ENCODE measurements at regions not wholly inside any gene's neighbourhood (a gene's known extent, or its start where the extent isn't known, plus 50 kb on each side); places are given as distances from the start of the nearest gene placed in this dataset.

GRCh38 chr13:24110011-24110410, 50.5 kb upstream of the SPATA13 start:
- no peak overlapping the region for H3K23ac ChIP-seq (ENCODE audit: insufficient read length, low read depth, low read length)
- no peak overlapping the region for H3K9ac ChIP-seq (ENCODE audit: extremely low read depth, insufficient read length, low read length)
- Mint-ChIP-seq H3K4me1 (peaks cover 0 to 10% of the 10 kb centered on the region in 2 experiments; a peak in 2 of 4 replicates), H3K36me3 (ENCODE audit: insufficient read depth in 1 of 3, low read depth in 3 of 3) (no peaks in the 10 kb centered on the region), H3K4me3 (no peak overlapping the region), H3K9me3 (no peaks in the 10 kb centered on the region; a peak in 1 of 5 replicates), H3K27me3 (ENCODE audit: low read depth) (no peaks in the 10 kb centered on the region), H3K27ac (no peak overlapping the region)
- H3K18ac ChIP-seq (ENCODE audit: insufficient read length, low read depth, low read length), result no peak overlapping the region
- H4K8ac ChIP-seq (replicated peaks; ENCODE audit: insufficient read length, low read depth, low read length), result no peak overlapping the region
- no peak overlapping the region for H3K56ac ChIP-seq (ENCODE audit: insufficient read length, low read depth, low read length)
- TF ChIP-seq CTCF (conservative IDR thresholded peaks at IDR 0.05), result no peak
- H3T11ph ChIP-seq (ENCODE audit: low read length), result no peak overlapping the region
- DNase-seq, result no peak
- no peak overlapping the region for H2BK15ac ChIP-seq (ENCODE audit: low read depth, low read length)
- H3K4me1 ChIP-seq (ENCODE audit: insufficient read depth, low read length), result no peaks in the 10 kb centered on the region
- no peak overlapping the region for H2BK20ac ChIP-seq (ENCODE audit: low read depth, low read length, poor library complexity, severe bottlenecking)
- H3K4me2 ChIP-seq (ENCODE audit: insufficient read depth, insufficient read length, low read length), result no peak overlapping the region
- no peak overlapping the region for H2AFZ ChIP-seq (ENCODE audit: low read length)
- H2AK5ac ChIP-seq (ENCODE audit: insufficient read length, low read length), result no peak overlapping the region
- no CpG with 5 or more reads among the region's 4 CpGs for WGBS (ENCODE audit: extremely low coverage, insufficient read length, low lambda C conversion rate)
- no peaks in the 10 kb centered on the region for H3K79me2 ChIP-seq (ENCODE audit: insufficient read depth, low read length)
- H2BK120ac ChIP-seq (ENCODE audit: low read depth, low read length, poor library complexity, severe bottlenecking), result no peak overlapping the region
- no peak overlapping the region for H2BK5ac ChIP-seq (ENCODE audit: insufficient read length, low read length)
- H3K4ac ChIP-seq (ENCODE audit: low read depth, low read length), result no peak overlapping the region
- H4K5ac ChIP-seq (ENCODE audit: insufficient read length, low read depth, low read length), result no peak overlapping the region
- no peaks in the 10 kb centered on the region for H3K23me2 ChIP-seq (ENCODE audit: insufficient read length, low read depth, low read length, poor library complexity, severe bottlenecking)
- no peak overlapping the region for H3K14ac ChIP-seq (ENCODE audit: insufficient read depth, low read length)
- H4K91ac ChIP-seq (ENCODE audit: insufficient read length, low read depth, low read length), result no peak overlapping the region
- no peaks in the 10 kb centered on the region for H3K9me3 ChIP-seq (ENCODE audit: control insufficient read depth, low read depth, low read length)
- no peaks in the 10 kb centered on the region for H4K20me1 ChIP-seq (ENCODE audit: control insufficient read depth, insufficient read depth, insufficient read length)
- no peak overlapping the region for H2BK12ac ChIP-seq (ENCODE audit: insufficient read length, low read depth, low read length)
- no peaks in the 10 kb centered on the region for H3K79me1 ChIP-seq (ENCODE audit: insufficient read depth, low read depth, low read length, poor library complexity, severe bottlenecking)
- no peak overlapping the region for H3K27ac ChIP-seq (ENCODE audit: insufficient read length, low read depth, low read length)
- no peaks in the 10 kb centered on the region for H3K27me3 ChIP-seq (ENCODE audit: insufficient read depth, low read length)
